Mammary epithelial cell (primary cell): ENCODE measurements at regions not wholly inside any gene's neighbourhood (a gene's known extent, or its start where the extent isn't known, plus 50 kb on each side); places are given as distances from the start of the nearest gene placed in this dataset.

Source experiments
- EZH2 ChIP-seq: IDR thresholded peaks from 2 replicates; pipeline ENCODE4 v1.6.1; 2012; ENCODE audit warnings: low read length, inconsistent platforms, borderline replicate concordance
- TF ChIP-seq, protein P1 (sequence below), 2 donors: IDR thresholded peaks in 1 of 2; conservative IDR thresholded peaks in 1 of 2; 2 replicates each; pipeline ENCODE4 v1.5.1; 2011 to 2012; ENCODE audit warnings: inconsistent platforms in 2 of 2, low read length in 2 of 2, mild to moderate bottlenecking in 2 of 2, control low read depth in 1 of 2, low read depth in 1 of 2; ENCODE audit not compliant: insufficient read depth in 1 of 2; ENCODE audit errors: extremely low read depth in 1 of 2

DNA sequence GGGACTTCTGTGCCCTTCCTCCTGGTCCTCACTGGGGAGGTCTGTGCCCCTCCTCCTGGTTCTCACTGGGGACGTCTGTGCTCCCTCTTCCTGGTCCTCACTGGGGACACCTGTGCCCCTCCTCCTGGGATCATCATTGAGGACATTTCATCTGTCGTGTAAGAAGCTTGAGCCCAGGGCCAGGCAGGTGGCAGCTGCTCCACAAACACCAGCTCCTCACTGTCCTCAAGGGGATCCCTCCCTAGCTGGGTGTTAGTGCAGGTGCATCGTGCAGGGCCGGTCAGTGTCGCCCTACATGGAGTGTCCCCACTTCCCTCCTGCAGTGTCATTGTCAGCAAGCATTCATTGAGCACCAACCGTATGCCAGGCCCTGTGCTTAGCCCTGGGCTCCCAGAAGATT lies 312.7 kb downstream of the PTPRU start:
- TF ChIP-seq, protein P1, sequence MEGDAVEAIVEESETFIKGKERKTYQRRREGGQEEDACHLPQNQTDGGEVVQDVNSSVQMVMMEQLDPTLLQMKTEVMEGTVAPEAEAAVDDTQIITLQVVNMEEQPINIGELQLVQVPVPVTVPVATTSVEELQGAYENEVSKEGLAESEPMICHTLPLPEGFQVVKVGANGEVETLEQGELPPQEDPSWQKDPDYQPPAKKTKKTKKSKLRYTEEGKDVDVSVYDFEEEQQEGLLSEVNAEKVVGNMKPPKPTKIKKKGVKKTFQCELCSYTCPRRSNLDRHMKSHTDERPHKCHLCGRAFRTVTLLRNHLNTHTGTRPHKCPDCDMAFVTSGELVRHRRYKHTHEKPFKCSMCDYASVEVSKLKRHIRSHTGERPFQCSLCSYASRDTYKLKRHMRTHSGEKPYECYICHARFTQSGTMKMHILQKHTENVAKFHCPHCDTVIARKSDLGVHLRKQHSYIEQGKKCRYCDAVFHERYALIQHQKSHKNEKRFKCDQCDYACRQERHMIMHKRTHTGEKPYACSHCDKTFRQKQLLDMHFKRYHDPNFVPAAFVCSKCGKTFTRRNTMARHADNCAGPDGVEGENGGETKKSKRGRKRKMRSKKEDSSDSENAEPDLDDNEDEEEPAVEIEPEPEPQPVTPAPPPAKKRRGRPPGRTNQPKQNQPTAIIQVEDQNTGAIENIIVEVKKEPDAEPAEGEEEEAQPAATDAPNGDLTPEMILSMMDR (conservative IDR thresholded peaks at IDR 0.05 in 1 of 2, IDR thresholded peaks at IDR 0.05 in 1 of 2; ENCODE audit: extremely low read depth in 1 of 2, insufficient read depth in 1 of 2, low read depth in 1 of 2, low read length in 2 of 2), result no peak
- TF ChIP-seq EZH2, result no peak
